ENCODE measurements at regions not wholly inside any gene's neighbourhood (a gene's known extent, or its start where the extent isn't known, plus 50 kb on each side); places are given as distances from the start of the nearest gene placed in this dataset.
"Not testable (repeated sequence)": the region's sequence is repeated elsewhere in the genome, so short reads cannot be mapped to it uniquely, and the experiment has no call there.

DNA sequence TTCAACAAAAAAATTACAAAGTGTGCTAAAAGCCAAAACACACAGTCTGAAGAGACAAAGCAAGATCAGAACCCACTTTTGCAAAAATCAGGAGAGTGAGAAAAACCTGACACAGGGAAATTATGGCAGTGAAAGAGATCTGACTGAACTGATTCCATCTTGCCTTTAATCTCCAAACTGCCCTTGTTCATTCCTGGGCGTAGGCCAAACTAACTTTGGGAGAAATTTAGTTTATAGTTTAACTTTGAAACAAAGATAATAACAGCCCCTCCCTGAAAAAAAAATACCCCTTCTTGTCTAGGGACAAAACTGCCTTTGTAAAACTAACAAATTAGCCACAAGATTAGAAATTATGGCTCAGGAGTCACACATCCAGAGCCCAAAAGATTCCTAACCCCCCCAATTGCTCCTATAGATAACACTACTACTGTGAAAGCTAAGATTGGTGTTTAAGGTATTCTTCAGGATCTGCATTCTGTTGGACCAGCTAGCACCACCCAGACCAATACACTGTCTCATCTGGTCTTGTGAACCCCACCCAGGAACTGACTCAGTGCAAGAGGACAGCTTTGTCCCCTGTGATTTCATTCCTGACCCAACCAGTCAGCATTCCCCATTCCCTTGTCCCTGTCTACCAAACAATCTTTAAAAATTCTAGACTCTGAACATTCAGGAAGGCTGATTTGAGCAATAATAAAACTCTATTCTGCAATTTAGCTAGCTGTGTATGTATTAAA lies 226.1 kb upstream of the SH3BP4 start:
- intact Hi-C loops (cut with micrococcal nuclease) = no loop called here

DNA sequence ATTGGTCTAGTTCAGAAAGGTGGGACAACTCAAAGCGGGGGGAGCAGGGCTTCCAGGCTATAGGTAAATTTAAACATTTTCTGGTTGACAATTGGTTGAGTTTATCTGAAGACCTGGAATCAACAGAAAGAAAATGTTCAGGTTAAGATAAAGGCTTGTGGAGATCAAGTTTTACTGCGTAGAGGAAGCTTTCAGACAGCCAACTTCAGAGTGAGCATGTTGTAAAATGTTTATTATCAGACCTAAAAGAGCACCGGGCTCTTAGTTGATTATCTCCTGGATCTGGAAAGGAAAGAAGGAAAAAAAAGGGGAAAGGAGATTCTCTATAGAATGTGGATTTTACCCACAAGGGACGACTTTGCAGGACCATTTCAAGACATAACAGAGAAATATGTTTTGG lies 227.0 kb upstream of the SH3BP4 start:
- intact Hi-C loops (cut with micrococcal nuclease) = no loop called here

DNA sequence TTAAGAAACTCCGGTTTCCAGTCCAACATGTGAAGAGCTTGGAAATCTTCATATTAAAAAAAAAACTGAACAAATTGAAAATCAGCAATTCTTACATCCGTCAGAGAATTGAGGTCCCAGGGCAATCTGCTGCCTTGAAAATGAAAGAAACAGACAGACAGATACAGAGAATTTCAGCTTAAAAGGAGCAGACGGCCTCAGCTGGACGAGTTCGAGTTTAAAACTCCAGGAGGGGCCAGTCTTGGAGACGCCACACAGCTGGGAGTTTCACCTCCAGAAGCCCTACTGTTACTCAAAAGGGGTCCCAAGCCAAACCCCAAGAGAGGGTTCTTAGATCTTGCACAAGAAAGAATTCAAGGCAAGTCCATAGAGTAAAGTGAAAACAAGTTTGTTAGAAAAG lies 226.5 kb upstream of the ARL4C start:
- intact Hi-C loops (cut with micrococcal nuclease) = no loop called here

DNA sequence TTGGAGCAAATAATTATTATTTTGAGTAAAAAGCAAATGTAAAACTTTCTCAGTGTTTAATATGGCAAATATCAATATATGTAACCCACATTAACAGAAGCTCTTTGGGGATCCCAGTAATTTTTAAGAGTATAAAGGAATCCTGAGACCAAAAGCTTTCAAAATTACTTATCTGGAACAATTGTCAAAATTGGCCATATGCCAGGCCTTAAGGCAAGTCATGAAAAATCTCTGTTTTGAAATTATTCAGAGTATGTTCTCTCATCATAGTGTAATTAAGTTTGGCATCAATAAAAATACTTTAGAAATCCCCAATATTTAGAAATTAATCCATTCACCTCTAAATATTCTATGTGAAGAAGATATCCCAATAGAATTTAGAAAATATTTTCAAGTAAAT lies 225.3 kb upstream of the ARL4C start:
- intact Hi-C loops (cut with micrococcal nuclease) = no loop called here

DNA sequence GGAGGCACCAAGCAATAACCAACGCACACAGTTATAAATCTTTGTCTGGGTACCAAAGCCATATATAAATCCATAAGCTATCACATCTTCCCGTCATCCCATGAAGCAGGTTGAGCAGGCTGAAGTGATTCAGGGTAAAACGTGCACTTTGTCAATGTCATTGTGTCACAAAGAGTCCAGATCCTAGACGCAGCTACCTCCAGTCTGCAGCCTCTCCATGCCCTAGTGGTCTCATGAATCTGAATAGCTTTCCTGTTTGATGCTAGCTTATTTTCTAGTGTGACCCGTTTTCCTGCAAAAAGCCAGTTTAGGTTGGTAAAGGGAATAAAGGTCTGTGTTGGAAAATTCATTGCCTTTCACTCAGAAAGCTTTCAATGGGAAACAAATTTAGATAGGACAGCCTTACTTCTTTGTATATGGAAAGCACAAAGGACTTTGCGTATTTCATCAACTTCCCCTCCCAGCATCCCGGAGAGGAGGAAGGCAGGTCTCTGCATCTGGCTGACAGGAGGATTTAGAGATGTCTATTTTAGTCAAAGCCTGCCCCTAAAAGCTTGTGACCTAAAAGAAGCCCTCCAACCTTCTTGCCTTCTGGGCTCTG lies 222.3 kb upstream of the ARL4C start:
- intact Hi-C loops (cut with micrococcal nuclease) = no loop called here

DNA sequence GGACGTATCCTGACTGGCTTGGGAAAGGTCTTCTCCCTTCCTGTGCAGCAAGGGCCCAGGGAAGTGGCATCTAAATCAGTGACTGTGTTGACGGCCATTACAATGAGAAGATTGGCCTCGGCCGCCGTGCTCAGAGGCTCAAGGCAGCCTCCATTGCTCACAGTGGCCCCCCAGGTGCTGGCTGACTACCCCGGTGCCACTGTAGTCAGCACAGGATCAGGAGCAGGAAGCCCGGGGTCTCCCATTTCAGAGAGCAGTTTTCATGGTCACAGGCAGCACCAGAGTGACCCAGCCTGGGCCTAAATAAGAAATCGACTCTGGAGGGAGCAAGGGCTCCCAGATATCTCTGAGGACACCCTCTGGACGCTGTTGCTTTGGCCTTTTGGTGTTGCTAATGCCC lies 219.4 kb upstream of the ARL4C start:
- intact Hi-C loops (cut with micrococcal nuclease) = no loop called here

DNA sequence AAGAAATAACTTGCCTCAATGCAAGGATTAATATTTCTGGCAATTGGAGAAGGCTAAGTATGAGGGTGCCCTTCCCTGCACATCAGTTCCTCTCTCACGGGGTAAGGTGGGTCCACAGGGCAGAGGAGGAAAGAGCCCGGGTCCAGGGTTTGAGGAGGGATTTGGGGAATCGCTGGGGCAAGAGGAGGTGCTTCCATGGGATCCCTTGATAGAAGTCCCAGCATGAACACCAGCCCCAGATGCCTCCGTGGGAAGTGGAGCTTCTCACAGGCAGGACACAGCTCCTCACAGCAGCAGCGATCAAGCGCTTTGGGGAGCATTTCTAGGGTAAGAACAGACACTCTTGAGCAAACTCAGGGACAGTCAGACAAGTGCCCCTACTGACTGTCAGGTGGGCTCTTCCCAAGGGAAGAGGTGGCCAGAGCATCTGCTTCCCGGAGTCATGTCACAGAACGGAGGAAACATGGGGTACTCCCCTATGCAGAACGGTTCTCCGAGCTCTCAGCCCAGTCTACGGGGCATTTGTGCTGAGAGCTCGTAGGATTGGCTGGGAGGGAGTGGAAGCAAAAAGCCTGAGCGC lies 218.9 kb upstream of the ARL4C start:
- intact Hi-C loops (cut with micrococcal nuclease) = no loop called here

DNA sequence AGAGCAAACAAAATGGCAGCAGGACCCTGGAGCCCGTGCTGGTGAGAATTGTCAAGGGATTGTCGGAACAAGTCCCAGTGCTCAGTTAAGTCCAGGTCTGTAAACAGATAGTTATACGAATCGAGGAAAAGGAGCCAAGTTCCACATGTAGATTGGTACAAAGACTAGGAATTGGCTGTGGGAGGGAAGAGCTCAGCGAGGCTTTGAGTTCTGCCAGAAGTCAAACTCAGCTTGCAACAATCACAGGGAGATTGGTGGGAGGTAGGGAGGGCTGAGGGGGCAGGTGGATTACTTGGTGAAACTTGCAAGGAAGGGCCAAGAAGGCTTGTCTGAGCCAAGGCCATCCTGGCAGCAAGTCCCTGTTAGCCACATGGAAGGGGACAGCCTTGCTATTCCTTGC lies 217.8 kb upstream of the ARL4C start:
- intact Hi-C loops (cut with micrococcal nuclease) = no loop called here

DNA sequence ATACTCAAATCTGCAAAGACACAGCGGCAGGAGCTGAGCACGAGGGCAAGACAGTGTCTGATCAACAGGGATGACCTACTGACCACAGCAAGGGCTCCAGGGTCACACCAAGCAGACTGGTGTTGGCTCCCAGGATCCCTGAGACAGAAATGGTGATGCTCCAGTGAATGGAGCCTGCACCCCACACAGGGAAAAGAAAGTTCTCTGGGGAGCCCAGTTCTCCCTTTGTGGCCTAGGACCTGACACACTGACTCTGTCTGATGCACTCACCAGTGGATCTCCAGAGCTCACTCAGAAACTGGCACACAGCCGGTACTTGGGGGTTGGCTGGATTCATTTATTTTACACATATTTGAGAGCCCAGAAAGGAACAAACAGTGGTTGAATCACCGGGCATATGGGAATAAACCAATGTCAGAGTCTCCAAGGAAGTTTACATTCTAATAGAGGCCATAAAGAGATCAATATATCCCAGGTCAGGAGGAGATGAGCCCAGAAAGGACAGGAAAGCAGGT lies 215.6 kb upstream of the ARL4C start:
- intact Hi-C loops (cut with micrococcal nuclease) = no loop called here

DNA sequence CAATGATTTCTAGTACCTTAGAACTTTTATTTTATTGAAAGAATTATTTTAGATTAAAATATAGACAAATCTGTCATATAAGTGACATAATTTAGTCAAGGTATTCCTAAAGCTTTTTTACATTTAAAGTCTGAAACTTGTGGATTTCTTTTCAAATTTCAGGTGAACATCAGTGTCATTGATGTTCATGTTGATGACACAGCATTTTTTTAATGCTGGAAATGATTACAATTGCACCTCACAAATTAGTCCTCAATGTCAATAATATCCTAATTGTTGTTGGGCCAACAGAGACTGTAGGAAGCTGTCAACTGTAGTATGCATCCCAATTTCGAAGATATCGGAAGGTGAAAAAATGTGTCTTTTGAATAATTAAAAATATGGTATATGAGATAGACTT lies 214.4 kb upstream of the ARL4C start:
- intact Hi-C loops (cut with micrococcal nuclease) = no loop called here

DNA sequence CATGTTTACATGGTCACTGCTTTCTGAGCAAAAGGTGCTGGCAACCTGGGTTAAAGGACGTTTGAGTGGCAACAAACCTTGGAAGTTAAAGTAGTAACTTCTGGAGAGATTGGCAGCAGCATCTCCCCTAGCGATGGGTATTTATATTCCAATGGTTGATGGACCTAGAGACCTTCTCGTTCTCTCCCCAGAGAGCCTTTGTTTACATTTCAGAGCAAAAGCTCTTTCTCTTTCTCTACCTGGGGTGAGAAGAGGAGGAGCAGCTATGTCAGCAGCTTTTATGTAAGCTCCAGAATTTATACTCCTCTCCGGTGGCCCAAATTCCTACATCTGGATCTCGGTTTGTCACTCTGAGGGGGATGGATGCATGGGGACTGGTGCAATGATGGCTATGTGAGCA lies 213.7 kb upstream of the ARL4C start:
- intact Hi-C loops (cut with micrococcal nuclease) = no loop called here

DNA sequence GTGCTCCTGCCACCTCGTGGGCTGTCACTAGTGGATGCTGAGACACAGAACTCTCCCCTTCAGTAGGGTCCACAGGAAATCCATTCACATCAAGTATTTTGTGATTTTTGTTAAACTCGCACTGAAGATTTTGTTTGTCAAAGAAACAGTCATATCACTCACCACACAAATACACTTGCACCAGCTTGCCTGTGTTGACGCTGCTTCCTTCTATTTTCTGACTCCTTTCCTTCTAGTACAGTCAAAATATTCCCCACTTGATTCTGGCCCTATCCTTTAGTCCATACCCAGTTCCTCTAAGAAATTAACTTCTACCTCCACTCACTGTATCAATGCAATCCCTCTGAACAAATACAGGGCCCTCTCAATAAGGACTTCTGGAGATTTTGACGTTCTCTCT lies 213.2 kb upstream of the ARL4C start:
- intact Hi-C loops (cut with micrococcal nuclease) = no loop called here

DNA sequence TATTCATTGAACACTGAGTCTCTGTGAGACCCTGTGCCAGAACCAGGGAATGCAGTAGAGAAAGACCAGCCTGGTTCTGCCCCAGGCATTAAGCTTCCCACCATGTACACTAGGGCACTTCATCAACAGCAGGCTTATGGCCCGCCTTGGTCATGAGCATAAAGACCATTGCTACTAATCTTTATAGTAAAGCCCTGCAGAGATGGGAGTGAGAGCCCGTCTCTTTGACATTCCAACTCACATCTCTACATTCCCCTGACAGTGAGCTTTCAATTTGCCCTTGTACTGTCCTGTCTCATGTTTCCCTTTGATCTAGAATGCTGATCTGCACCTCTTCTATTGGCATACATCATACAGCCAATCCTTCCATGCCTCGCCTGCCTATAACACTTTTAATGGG lies 211.8 kb upstream of the ARL4C start:
- intact Hi-C loops (cut with micrococcal nuclease) = no loop called here

DNA sequence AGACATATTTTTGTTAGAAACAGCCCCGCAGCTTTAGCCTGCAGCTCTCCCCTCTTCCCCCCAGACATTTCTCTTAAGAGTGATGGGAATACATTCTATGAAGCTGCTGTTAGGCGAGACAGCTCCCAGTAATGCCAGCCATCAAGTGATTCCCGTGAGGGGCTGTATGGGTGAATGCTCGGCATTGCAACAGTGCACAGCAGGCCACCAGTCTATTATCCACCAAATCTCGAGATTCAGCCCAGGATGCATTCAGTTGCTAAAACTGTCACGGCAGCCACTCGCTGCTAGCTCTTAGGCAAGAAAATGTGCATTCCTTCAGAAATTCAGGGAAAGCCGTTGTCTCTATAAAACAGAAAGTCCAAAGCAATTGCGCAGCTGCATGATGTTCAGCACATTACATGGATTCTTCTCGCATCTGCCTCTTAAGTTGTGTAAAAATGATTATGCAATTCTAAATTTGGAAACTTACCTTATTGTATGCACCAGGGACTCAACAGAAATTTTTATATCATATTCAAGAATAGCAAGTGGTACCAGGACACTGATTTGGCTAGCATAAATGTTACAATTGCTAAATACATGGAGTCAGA lies 211.3 kb upstream of the ARL4C start:
- intact Hi-C loops (cut with micrococcal nuclease) = no loop called here

DNA sequence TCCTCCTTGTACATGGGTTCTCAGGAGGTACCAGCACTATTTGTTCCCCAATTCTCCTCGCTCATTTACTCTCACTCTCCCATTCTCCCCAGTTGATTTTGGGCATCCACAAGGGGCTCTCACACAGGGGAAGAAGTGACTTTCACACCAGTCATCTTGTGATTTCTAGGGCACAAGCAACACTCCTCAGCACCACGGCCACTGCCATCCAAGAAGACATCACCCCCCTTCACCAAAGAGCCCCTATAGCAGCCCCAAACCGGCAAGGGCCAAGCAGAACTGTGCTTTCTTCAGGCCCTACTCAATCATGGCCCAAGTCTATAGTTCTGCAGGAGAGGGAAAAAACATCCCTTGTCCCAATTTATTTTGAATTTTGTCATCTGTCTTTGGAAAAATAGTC lies 209.2 kb upstream of the ARL4C start:
- intact Hi-C loops (cut with micrococcal nuclease) = no loop called here

DNA sequence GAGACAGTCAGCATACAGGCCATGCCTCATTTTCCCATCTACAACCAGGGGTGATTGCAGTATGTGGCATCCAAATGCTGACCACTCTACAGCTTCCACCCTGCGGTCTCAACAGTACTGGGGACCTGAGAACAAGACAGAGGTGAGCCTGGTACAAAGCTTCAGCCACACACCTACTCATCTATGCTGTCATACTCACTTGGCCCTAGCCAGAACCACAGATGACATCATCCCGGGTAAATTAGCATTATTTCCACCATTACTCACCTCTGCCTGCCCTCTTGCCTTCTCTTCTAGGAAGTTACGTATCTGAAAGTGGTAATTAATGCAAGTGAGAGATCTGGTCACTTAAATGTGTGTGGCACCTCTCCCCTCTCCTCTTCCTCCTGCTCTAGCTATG lies 208.2 kb upstream of the ARL4C start:
- intact Hi-C loops (cut with micrococcal nuclease) = no loop called here

DNA sequence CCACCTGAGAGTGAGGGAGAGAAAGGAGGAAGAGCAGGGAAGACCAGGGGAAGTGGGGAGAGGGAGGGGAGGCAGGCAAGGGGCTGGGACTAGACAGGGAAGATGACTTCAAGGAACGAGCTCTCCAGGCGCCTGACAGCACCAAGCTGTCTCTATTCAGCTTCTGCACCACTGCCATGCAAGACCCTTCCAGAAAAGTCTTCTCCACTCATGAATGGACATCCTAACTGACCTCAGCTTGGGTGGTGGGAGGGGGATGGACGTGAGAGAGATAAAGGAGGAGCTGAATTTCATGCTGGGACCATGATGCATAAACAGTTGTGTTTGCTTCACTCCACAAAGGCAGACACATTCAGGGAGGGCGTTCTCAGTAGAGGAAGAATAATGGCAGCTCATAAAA lies 206.4 kb upstream of the ARL4C start:
- intact Hi-C loops (cut with micrococcal nuclease) = no loop called here

DNA sequence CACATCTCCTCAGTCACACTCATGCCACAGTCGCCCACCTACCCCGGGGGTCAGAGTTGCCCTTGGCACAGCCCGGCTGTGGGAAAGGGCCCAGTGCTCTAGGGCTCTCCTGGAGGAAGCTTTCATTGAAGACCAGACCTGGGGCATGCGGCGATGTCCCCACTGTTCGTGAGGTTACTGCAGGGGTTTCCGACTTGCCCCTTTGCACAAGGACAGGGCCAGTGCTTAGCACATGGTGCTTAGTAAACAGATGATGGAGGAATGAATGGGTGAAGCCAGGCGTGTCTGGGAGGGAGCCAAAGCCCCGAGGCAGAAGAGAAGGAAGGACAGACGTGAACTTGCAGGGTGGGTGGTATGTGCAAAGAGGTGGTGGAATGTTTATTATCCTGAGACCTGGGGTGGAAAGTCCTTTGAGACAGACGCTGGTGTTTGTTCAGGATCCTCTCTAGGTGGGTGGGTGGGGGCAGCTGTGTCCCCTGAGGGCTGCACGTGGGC lies 205.9 kb upstream of the ARL4C start:
- intact Hi-C loops (cut with micrococcal nuclease) = no loop called here

DNA sequence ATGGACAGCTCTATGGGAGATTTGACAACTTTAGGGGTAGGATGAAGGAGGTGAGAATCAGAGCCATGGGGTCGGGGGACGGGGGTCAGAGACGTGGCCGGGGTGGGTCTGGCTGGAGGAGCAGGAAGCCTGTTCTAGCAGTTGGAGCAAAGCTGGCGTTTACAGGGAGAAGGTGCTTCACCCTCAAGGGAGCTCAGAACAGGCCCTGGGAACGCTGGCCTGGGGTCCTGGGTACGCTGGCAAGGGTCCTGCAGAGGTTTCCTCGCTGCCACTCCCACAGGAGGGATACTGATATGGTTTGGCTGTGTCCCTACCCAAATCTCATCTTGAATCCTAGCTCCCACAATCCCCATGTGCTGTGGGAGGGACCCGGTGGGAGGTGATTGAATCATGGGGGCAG lies 205.0 kb upstream of the ARL4C start:
- intact Hi-C loops (cut with micrococcal nuclease) = no loop called here

DNA sequence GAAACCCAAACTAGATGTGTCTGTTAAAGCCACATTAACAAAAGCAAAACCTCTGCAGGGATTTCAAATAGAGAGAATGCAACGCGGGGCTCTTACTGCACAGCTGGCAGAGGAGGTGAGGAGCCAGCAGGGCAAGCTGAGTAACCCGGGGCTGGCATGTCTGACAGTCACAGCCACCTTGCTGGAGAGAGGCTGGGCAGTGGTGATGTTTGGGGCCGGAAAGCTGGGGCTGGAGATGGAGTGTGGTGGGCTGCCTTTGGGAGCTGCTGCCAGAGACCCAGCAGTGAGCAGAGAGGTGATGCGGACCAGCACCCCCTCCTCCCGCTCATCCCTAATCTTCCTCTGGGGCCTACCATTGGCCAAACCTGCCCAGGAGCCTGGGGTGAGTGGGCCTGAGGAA lies 204.5 kb upstream of the ARL4C start:
- intact Hi-C loops (cut with micrococcal nuclease) = no loop called here

DNA sequence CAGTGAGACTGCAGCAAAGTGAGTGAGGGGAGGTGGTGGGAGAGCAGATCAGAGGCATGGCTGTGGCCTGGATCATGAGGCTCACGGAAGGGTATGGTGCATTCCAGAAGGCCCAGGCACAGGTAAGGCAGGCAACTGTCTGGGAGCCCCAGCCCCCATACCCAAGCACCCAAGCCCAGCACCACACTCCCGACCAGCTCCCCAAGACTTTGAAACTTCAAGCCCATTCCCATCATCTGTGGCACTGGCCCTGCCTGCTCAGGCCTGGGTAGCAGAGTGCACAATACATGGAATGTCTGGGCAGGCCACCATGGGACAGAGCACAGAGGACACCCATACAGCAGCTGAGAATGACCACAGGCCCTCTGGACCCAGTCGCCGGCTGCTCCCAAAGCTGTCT lies 202.6 kb upstream of the ARL4C start:
- intact Hi-C loops (cut with micrococcal nuclease) = no loop called here

DNA sequence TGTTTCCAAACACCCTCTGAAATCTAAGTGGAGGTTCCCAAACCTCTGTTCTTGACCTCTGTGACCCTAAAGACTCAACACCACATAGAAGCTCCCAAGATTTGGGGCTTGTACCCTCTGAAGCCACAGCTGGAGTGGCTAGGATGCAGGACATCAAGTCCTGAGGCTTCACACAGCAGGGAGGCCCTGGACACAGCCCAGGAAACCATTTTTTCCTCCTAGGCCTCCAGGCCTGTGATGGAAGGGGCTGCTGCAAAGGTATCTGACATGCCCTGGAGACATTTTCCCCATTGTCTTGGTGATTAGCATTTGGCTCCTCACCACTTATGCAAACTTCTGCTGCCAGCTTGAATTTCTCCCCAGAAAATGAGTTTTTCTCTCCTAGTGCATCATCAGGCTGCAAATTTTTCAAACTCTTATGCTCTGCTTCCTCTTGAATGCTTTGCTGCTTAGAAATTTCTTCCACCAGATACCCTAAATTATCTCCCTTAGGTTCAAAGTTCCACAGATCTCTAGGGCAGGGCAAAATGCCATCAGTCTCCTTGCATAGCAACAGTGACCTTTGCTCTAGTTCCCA lies 200.5 kb upstream of the ARL4C start:
- intact Hi-C loops (cut with micrococcal nuclease) = not testable (repeated sequence)
